ENCODE measurements at regions not wholly inside any gene's neighbourhood (a gene's known extent, or its start where the extent isn't known, plus 50 kb on each side); places are given as distances from the start of the nearest gene placed in this dataset.

- TF ChIP-seq, protein P1, sequence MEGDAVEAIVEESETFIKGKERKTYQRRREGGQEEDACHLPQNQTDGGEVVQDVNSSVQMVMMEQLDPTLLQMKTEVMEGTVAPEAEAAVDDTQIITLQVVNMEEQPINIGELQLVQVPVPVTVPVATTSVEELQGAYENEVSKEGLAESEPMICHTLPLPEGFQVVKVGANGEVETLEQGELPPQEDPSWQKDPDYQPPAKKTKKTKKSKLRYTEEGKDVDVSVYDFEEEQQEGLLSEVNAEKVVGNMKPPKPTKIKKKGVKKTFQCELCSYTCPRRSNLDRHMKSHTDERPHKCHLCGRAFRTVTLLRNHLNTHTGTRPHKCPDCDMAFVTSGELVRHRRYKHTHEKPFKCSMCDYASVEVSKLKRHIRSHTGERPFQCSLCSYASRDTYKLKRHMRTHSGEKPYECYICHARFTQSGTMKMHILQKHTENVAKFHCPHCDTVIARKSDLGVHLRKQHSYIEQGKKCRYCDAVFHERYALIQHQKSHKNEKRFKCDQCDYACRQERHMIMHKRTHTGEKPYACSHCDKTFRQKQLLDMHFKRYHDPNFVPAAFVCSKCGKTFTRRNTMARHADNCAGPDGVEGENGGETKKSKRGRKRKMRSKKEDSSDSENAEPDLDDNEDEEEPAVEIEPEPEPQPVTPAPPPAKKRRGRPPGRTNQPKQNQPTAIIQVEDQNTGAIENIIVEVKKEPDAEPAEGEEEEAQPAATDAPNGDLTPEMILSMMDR (conservative IDR thresholded peaks at IDR 0.05 in 1 of 2, IDR thresholded peaks at IDR 0.05 in 1 of 2; ENCODE audit: extremely low read depth in 1 of 2, insufficient read depth in 1 of 2, low read depth in 1 of 2, low read length in 2 of 2), result no peak
- no peak for TF ChIP-seq EZH2 (IDR thresholded peaks at IDR 0.05; ENCODE audit: borderline replicate concordance, low read length)
Observed at GRCh38 chr2:150182566-150183235, 304.8 kb downstream of the RND3 start.
